ENCODE measurements at regions not wholly inside any gene's neighbourhood (a gene's known extent, or its start where the extent isn't known, plus 50 kb on each side); places are given as distances from the start of the nearest gene placed in this dataset.

DNA sequence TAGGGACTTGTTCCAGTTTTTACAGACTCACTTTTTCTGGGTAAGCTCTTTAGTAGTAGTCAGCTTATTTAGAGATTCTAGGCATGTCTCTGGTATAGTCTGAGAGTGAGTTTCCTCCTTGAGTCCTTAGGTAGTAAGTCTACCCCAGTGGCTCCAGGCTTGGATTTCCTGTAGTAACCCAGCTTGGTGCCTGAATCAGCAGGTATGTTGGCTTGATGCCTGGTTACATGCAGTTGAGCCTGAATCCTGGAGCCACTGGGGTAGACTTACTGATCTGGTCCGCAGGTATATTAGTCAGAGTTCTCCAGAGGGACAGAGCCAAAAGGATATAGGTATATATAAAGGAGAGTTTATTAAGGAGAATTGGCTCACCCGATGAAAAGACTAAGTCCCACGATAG, 85.8 kb upstream of the RBMS3 start:
- ChIA-PET POLR2A (no interaction called here), CTCF (no interaction called here)
- TF ChIP-seq CTCF (IDR thresholded peaks at IDR 0.05; ENCODE audit: control extremely low read depth, extremely low read depth, low read depth, missing control alignments) = no peak
- no peak for DNase-seq (ENCODE audit: extremely low spot score)

DNA sequence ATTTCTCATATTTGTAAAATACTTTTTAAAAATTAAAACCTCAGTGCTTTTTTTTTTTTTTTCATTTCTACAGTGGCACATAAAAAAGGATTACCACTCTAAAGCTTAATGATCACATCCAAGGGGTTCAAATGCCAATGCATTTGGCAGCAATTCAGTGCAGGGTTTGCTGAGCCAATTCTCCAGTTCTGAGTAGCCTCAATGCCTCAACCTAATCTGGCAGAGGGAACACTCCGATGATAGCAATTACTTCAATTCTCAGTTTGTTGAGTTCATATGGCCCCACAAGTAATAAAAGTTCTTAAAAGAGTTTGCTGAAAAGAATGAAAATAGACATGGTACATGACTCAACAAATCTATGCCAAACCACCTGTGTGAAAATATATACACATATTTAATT, 79.3 kb upstream of the RBMS3 start:
- CTCF ChIA-PET = no interaction called here

GRCh38 chr3:29202378-29202777, 78.5 kb upstream of the RBMS3 start:
- DNase-seq (ENCODE audit: extremely low spot score) = no peak
- ChIA-PET POLR2A (no interaction called here), CTCF (no interaction called here)
- TF ChIP-seq CTCF (IDR thresholded peaks at IDR 0.05; ENCODE audit: control extremely low read depth, extremely low read depth, low read depth, missing control alignments) = no peak

More for the DNA sequence above, 79.3 kb upstream of the RBMS3 start:
- DNase-seq (ENCODE audit: extremely low spot score) = no peak
- no peak for TF ChIP-seq CTCF (IDR thresholded peaks at IDR 0.05; ENCODE audit: control extremely low read depth, extremely low read depth, low read depth, missing control alignments)
- POLR2A ChIA-PET = no interaction called here

- no peak for TF ChIP-seq CTCF (IDR thresholded peaks at IDR 0.05; ENCODE audit: control extremely low read depth, extremely low read depth, low read depth, missing control alignments)
- no peak for DNase-seq (ENCODE audit: extremely low spot score)
- CTCF ChIA-PET = no interaction called here
- POLR2A ChIA-PET = no interaction called here
These were observed 77.0 kb upstream of the RBMS3 start for GRCh38 chr3:29203851-29204250.

GRCh38 chr3:29207427-29207826, 73.4 kb upstream of the RBMS3 start:
- ChIA-PET CTCF (no interaction called here), POLR2A (no interaction called here)
- TF ChIP-seq CTCF (IDR thresholded peaks at IDR 0.05; ENCODE audit: control extremely low read depth, extremely low read depth, low read depth, missing control alignments) = no peak
- no peak for DNase-seq (ENCODE audit: extremely low spot score)

GRCh38 chr3:29212789-29213433, 68.0 kb upstream of the RBMS3 start:
- no peak for DNase-seq (ENCODE audit: extremely low spot score)
- no peak for TF ChIP-seq CTCF (IDR thresholded peaks at IDR 0.05; ENCODE audit: control extremely low read depth, extremely low read depth, low read depth, missing control alignments)
- ChIA-PET POLR2A (no interaction called here), CTCF (interaction anchor here (1.0 kb wide), 1 partner anchor 194 kb away, joined by 3 read pairs; no protein-coding TSS in a partner anchor)
